Osteocyte (in vitro differentiated cells): ENCODE measurements at regions not wholly inside any gene's neighbourhood (a gene's known extent, or its start where the extent isn't known, plus 50 kb on each side); places are given as distances from the start of the nearest gene placed in this dataset.

Source experiments
- DNase-seq: peaks from one replicate; pipeline ENCODE4 v3.0.0; 2021; ENCODE audit warnings: mixed read lengths; ENCODE audit not compliant: unreplicated experiment; ENCODE audit errors: extremely low spot score
- H3K27ac Mint-ChIP-seq: one replicate; pipeline ENCODE4 v1.8.0; 2021; ENCODE audit warnings: mild to moderate bottlenecking, mixed read lengths; ENCODE audit not compliant: unreplicated experiment
- H3K27me3 Mint-ChIP-seq: one replicate; pipeline ENCODE4 v1.8.0; 2021; ENCODE audit warnings: mixed read lengths; ENCODE audit not compliant: unreplicated experiment
- H3K36me3 Mint-ChIP-seq: one replicate; pipeline ENCODE4 v1.8.0; 2021; ENCODE audit warnings: mixed read lengths; ENCODE audit not compliant: unreplicated experiment
- H3K4me1 Mint-ChIP-seq: one replicate; pipeline ENCODE4 v1.8.0; 2021; ENCODE audit warnings: mixed read lengths; ENCODE audit not compliant: unreplicated experiment
- H3K4me3 Mint-ChIP-seq: one replicate; pipeline ENCODE4 v1.8.0; 2021; ENCODE audit warnings: mild to moderate bottlenecking, moderate library complexity, mixed read lengths; ENCODE audit not compliant: unreplicated experiment
- H3K9me3 Mint-ChIP-seq: one replicate; pipeline ENCODE4 v1.8.0; 2021; ENCODE audit warnings: mixed read lengths; ENCODE audit not compliant: unreplicated experiment
- CTCF ChIP-seq: fragments of 200-600 bp; sonication (generic); IDR thresholded peaks from 2 replicates; pipeline ENCODE4 v1.5.0; 2021; ENCODE audit warnings: antibody characterized with exemption, mild to moderate bottlenecking, moderate library complexity

- no peak overlapping the region for H3K27ac Mint-ChIP-seq
- H3K4me1 Mint-ChIP-seq, result peaks cover 10% of the 10 kb centered on the region
These were observed 553.2 kb downstream of the DTWD2 start for GRCh38 chr5:118435131-118435530.

GRCh38 chr5:118434522-118434921 lies 553.8 kb downstream of the DTWD2 start:
- no peak overlapping the region for H3K4me3 Mint-ChIP-seq
- H3K27ac Mint-ChIP-seq, result no peak overlapping the region
- peaks cover 6% of the 10 kb centered on the region for H3K4me1 Mint-ChIP-seq
- H3K9me3 Mint-ChIP-seq, result no peaks in the 10 kb centered on the region
- TF ChIP-seq CTCF, result no peak
- no peak for DNase-seq
- H3K36me3 Mint-ChIP-seq, result no peaks in the 10 kb centered on the region
- H3K27me3 Mint-ChIP-seq, result no peaks in the 10 kb centered on the region

More at GRCh38 chr5:118435131-118435530, 553.2 kb downstream of the DTWD2 start:
- Mint-ChIP-seq H3K4me3 (no peak overlapping the region), H3K9me3 (no peaks in the 10 kb centered on the region), H3K27me3 (no peaks in the 10 kb centered on the region), H3K36me3 (no peaks in the 10 kb centered on the region)
- DNase-seq, result no peak
- no peak for TF ChIP-seq CTCF

- peaks cover 7% of the 10 kb centered on the region for H3K4me1 Mint-ChIP-seq
These were observed 558.3 kb downstream of the DTWD2 start for GRCh38 chr5:118430076-118430475.

DNA sequence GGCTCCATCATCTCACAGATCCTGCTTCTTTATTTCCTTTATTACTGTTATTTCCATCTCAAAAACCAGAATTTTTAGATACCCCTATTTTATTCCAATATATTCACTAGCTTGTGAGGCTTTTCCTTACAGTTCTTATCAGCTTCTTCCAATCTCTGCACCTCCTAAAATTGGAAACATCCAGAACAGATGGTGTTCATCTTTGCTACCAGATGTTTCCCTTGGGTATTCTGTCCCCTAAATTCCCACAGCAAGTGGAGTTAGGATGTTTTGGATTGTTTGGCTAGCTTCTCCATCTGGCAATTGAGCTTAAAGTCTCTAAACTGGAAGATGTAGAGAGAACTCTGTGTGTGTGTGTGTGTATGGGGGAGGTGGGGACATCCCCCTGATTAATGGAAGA lies 580.4 kb downstream of the DTWD2 start:
- no peak for TF ChIP-seq CTCF
- H3K36me3 Mint-ChIP-seq, result no peaks in the 10 kb centered on the region
- H3K4me3 Mint-ChIP-seq, result no peak overlapping the region
- no peaks in the 10 kb centered on the region for H3K9me3 Mint-ChIP-seq
- no peaks in the 10 kb centered on the region for H3K27me3 Mint-ChIP-seq
- no peak overlapping the region for H3K27ac Mint-ChIP-seq
- peaks cover 1% of the 10 kb centered on the region for H3K4me1 Mint-ChIP-seq
- DNase-seq, result no peak

More at GRCh38 chr5:118430076-118430475, 558.3 kb downstream of the DTWD2 start:
- peaks cover 7% of the 10 kb centered on the region for H3K9me3 Mint-ChIP-seq
- H3K36me3 Mint-ChIP-seq, result no peaks in the 10 kb centered on the region
- TF ChIP-seq CTCF, result no peak
- no peak for DNase-seq
- H3K27ac Mint-ChIP-seq, result no peak overlapping the region
- H3K27me3 Mint-ChIP-seq, result peaks cover 2% of the 10 kb centered on the region
- no peak overlapping the region for H3K4me3 Mint-ChIP-seq

- H3K36me3 Mint-ChIP-seq, result no peaks in the 10 kb centered on the region
- H3K4me1 Mint-ChIP-seq, result peaks cover 1% of the 10 kb centered on the region
- no peak overlapping the region for H3K4me3 Mint-ChIP-seq
- DNase-seq, result no peak
- H3K9me3 Mint-ChIP-seq, result no peaks in the 10 kb centered on the region
- H3K27ac Mint-ChIP-seq, result no peak overlapping the region
- H3K27me3 Mint-ChIP-seq, result no peaks in the 10 kb centered on the region
- TF ChIP-seq CTCF, result no peak
These were observed 582.7 kb downstream of the DTWD2 start for GRCh38 chr5:118405650-118406061.
